ENCODE measurements at regions not wholly inside any gene's neighbourhood (a gene's known extent, or its start where the extent isn't known, plus 50 kb on each side); places are given as distances from the start of the nearest gene placed in this dataset.

GRCh38 chr22:49264696-49265095 lies 563.0 kb downstream of the BRD1 start:
- TF ChIP-seq MIXL1 (CRISPR knock-in tag; IDR thresholded peaks at IDR 0.05) (no peak), ZNF235 (CRISPR knock-in tag; IDR thresholded peaks at IDR 0.05; ENCODE audit: borderline replicate concordance) (no peak), BRCA1 (CRISPR knock-in tag; IDR thresholded peaks at IDR 0.05) (no peak), ATF2 (CRISPR knock-in tag; IDR thresholded peaks at IDR 0.05) (no peak), MXI1 (IDR thresholded peaks at IDR 0.05; ENCODE audit: borderline replicate concordance, low read depth, low read length) (no peak)

All from HepG2 (cell line).